GM23338 (cell line): ENCODE measurements at regions not wholly inside any gene's neighbourhood (a gene's known extent, or its start where the extent isn't known, plus 50 kb on each side); places are given as distances from the start of the nearest gene placed in this dataset.

Experiments
- ATAC-seq: fragments of 200-7000 bp; cut with Tn5 transposase; 3 replicates; pipeline ENCODE4 v1.9.1; 2020
- DNase-seq: peaks from one replicate; pipeline ENCODE4 v3.0.0-alpha.2; 2015; ENCODE audit warnings: low spot score
- H2AFZ ChIP-seq: fragments of 200-600 bp; sonication (generic); 2 replicates; pipeline ENCODE4 v1.8.0; 2016; ENCODE audit warnings: antibody characterized with exemption, mild to moderate bottlenecking, moderate library complexity
- H3F3A ChIP-seq: fragments of 200-600 bp; sonication (generic); replicated peaks from 2 replicates; pipeline ENCODE4 v1.8.0; 2017; ENCODE audit warnings: antibody characterized with exemption, mixed run types, low read depth
- H3K27ac ChIP-seq: fragments of 200-600 bp; sonication (generic); 2 replicates; pipeline ENCODE4 v1.6.1; 2016; ENCODE audit warnings: low read depth
- H3K27me3 ChIP-seq: fragments of 200-600 bp; sonication (generic); 2 replicates; pipeline ENCODE4 v1.8.0; 2016; ENCODE audit warnings: mild to moderate bottlenecking, mixed run types, moderate library complexity; ENCODE audit not compliant: insufficient read depth
- H3K36me3 ChIP-seq: fragments of 200-600 bp; sonication (generic); 2 replicates; pipeline ENCODE4 v1.8.0; 2016; ENCODE audit warnings: mild to moderate bottlenecking; ENCODE audit not compliant: insufficient read depth
- H3K4me1 ChIP-seq: fragments of 200-600 bp; sonication (generic); 2 replicates; pipeline ENCODE4 v1.8.0; 2016; ENCODE audit warnings: mild to moderate bottlenecking, moderate library complexity; ENCODE audit not compliant: insufficient read depth
- H3K4me2 ChIP-seq: fragments of 200-600 bp; sonication (generic); 2 replicates; pipeline ENCODE4 v1.7.1; 2017; ENCODE audit warnings: mixed run types
- H3K4me3 ChIP-seq: fragments of 200-600 bp; sonication (generic); 2 replicates; pipeline ENCODE4 v1.6.1; 2016; ENCODE audit warnings: mixed run types
- H3K79me2 ChIP-seq: fragments of 200-600 bp; sonication (generic); replicated peaks from 2 replicates; pipeline ENCODE4 v1.8.0; 2017; ENCODE audit warnings: mild to moderate bottlenecking; ENCODE audit not compliant: insufficient read depth
- H3K9me2 ChIP-seq: fragments of 200-600 bp; sonication (generic); 2 replicates; pipeline ENCODE4 v1.8.0; 2017; ENCODE audit not compliant: insufficient read depth
- H4K20me1 ChIP-seq: fragments of 200-600 bp; sonication (generic); replicated peaks from 2 replicates; pipeline ENCODE4 v1.8.0; 2017; ENCODE audit warnings: mild to moderate bottlenecking; ENCODE audit not compliant: insufficient read depth
- H3K27ac Mint-ChIP-seq: 2 replicates; pipeline ENCODE4 v1.8.0; 2020; ENCODE audit warnings: inconsistent platforms, mild to moderate bottlenecking, moderate library complexity, mixed read lengths
- H3K27me3 Mint-ChIP-seq: 3 replicates; pipeline ENCODE4 v1.8.0; 2022; ENCODE audit warnings: low read depth, mild to moderate bottlenecking, moderate library complexity, mixed read lengths, inconsistent platforms; ENCODE audit not compliant: insufficient read depth, poor library complexity
- H3K36me3 Mint-ChIP-seq: 3 replicates; pipeline ENCODE4 v1.8.0; 2021; ENCODE audit warnings: low read depth, mild to moderate bottlenecking, inconsistent platforms, moderate library complexity, mixed read lengths
- H3K4me1 Mint-ChIP-seq: 3 replicates; pipeline ENCODE4 v1.8.0; 2020; ENCODE audit warnings: mild to moderate bottlenecking, inconsistent platforms, mixed read lengths
- H3K4me3 Mint-ChIP-seq: 3 replicates; pipeline ENCODE4 v1.8.0; 2021; ENCODE audit warnings: moderate library complexity, mild to moderate bottlenecking, inconsistent platforms, mixed read lengths
- H3K9me3 Mint-ChIP-seq: 3 replicates; pipeline ENCODE4 v1.8.0; 2020; ENCODE audit warnings: moderate library complexity, mild to moderate bottlenecking, inconsistent platforms, mixed read lengths
- CREB1 ChIP-seq: fragments of 250-450 bp; sonication (Bioruptor Pico); IDR thresholded peaks from 2 replicates; pipeline ENCODE4 v1.5.0; 2020; ENCODE audit warnings: low read depth, mild to moderate bottlenecking, moderate library complexity
- EZH2 ChIP-seq: fragments of 200-600 bp; sonication (generic); IDR thresholded peaks from one replicate; pipeline ENCODE4 v1.8.0; 2017; ENCODE audit warnings: antibody characterized with exemption, mild to moderate bottlenecking, low read depth; ENCODE audit not compliant: unreplicated experiment
- EZH2phosphoT487 ChIP-seq: fragments of 200-600 bp; sonication (generic); IDR thresholded peaks from one replicate; pipeline ENCODE4 v1.8.1; 2018; ENCODE audit warnings: antibody characterized with exemption; ENCODE audit not compliant: unreplicated experiment
- JUNB ChIP-seq: IDR thresholded peaks from one replicate; pipeline ENCODE4 v1.6.1; 2016; ENCODE audit warnings: antibody characterized with exemption; ENCODE audit not compliant: unreplicated experiment
- NANOG ChIP-seq: IDR thresholded peaks from 2 replicates; pipeline ENCODE4 v1.6.1; 2016; ENCODE audit warnings: antibody characterized with exemption, borderline replicate concordance
- STAT1 ChIP-seq: IDR thresholded peaks from one replicate; pipeline ENCODE4 v1.6.1; 2016; ENCODE audit warnings: antibody characterized with exemption; ENCODE audit not compliant: unreplicated experiment
- ZNF114 ChIP-seq: fragments of 250-450 bp; sonication (Bioruptor Pico); IDR thresholded peaks from 2 replicates; pipeline ENCODE4 v1.5.0; 2020; ENCODE audit warnings: mild to moderate bottlenecking, moderate library complexity
- ZNF331 ChIP-seq: fragments of 250-450 bp; sonication (Bioruptor Pico); IDR thresholded peaks from 2 replicates; pipeline ENCODE4 v1.5.0; 2020; ENCODE audit warnings: low read depth, mild to moderate bottlenecking, moderate library complexity
- TF ChIP-seq, protein P1 (sequence below), 2 experiments: fragments of 200-600 bp in 1 of 2; sonication (generic) in 1 of 2; conservative IDR thresholded peaks; 2 replicates each; pipeline versions ENCODE4 v1.5.1 to v1.6.1; 2016 to 2017; ENCODE audit warnings: antibody characterized with exemption in 2 of 2, low read depth in 2 of 2, mild to moderate bottlenecking in 2 of 2, moderate library complexity in 1 of 2
- TF ChIP-seq, protein P2 (sequence below): IDR thresholded peaks from one replicate; pipeline ENCODE4 v1.6.1; 2018; ENCODE audit warnings: antibody characterized with exemption; ENCODE audit not compliant: unreplicated experiment
- TF ChIP-seq, protein P3 (sequence below): IDR thresholded peaks from 2 replicates; pipeline ENCODE4 v1.6.1; 2016; ENCODE audit warnings: antibody characterized with exemption
- TF ChIP-seq, protein P4 (sequence below): fragments of 250-450 bp; sonication (Bioruptor Pico); IDR thresholded peaks from 2 replicates; pipeline ENCODE4 v1.5.0; 2020; ENCODE audit warnings: mild to moderate bottlenecking, moderate library complexity

DNA sequence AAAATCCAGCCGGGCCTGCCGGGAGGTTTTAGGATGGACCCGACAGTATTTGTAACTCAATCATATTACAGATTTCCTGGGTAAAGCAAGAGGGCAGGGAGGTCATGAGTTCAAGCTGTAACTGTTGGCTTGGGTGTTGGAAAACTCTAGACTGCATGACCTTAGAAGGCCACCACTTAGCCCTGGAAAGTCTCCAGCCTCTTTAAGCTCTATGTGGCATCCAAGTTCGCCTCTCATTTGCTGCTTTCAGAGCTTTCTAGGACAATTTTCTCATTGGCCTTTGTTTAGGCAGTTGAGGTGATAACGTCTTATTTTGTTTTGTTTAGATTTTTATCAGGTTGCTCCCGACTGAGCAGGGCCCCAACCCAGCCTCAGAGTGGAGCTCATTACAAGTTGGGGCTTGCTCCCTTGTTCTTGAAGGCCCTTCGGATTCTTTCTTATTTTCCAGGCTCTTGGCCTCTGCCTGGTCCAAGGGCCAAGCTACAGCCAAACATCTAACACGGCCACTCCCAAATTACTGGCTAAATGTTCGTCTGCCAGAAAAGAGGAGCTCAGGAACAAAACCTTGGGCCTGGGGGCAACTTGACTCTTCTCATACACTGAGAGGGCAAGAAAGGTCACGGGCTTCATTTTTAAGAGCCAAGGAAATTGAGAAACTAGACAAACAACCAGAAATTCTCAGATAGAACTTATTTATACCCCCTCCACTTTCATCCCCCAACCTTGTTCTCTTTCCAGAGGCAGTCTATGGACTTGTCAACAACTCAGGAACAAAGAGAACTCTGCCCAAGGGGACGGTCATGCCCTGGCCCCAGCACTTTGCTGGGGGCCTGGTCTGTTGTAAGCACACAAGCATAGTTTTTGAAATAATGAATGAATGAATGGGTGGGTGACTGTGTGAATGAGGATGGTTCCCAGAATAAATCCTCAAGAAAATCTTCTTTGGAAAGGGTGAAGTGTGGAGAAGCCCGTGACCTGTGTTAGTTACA is 526.9 kb downstream of the BNC2 start (continued):
- no peak for TF ChIP-seq NANOG

DNA sequence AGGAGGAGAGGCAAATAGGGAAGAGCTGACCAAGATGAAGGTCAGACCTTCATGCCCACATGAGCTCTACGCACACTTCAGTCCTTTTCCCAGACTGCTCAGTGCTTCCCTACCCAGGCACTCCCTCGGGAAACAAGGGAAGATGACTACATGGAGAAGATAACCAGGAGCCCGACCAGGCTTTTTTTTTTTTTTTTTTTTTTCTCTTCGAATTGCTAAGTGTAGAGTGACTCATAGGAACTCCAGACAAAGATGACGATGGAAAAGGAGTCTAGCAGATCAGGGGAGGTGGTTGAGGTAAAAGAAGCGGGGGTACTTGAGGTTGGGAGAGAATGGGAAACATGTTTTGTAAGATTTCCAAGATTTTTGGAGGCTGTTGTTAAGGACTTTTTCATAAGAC is 526.1 kb downstream of the BNC2 start:
- Mint-ChIP-seq H3K4me1 (peaks cover 8% of the 10 kb centered on the region; the same call in 2 of the 3 replicates), H3K27ac (no peak overlapping the region), H3K36me3 (no peaks in the 10 kb centered on the region), H3K27me3 (peaks cover 4% of the 10 kb centered on the region), H3K4me3 (no peak overlapping the region), H3K9me3 (no peaks in the 10 kb centered on the region)
- no peaks in the 10 kb centered on the region for H3K27me3 ChIP-seq
- no peaks in the 10 kb centered on the region for H3K79me2 ChIP-seq
- no peaks in the 10 kb centered on the region for H3F3A ChIP-seq
- no peaks in the 10 kb centered on the region for H3K4me1 ChIP-seq
- no peak overlapping the region for H3K4me3 ChIP-seq
- no peak for ATAC-seq
- no peaks in the 10 kb centered on the region for H3K36me3 ChIP-seq
- no peak overlapping the region for H2AFZ ChIP-seq
- H4K20me1 ChIP-seq: no peaks in the 10 kb centered on the region
- no peak for DNase-seq
- 0 out of 2 replicates have a peak, but pooled peaks cover 16% of the 10 kb centered on the region for H3K9me2 ChIP-seq
- H3K27ac ChIP-seq: no peak overlapping the region
- no peak overlapping the region for H3K4me2 ChIP-seq
- TF ChIP-seq ZNF114 (CRISPR knock-in tag): no peak
- TF ChIP-seq CREB1: no peak
- no peak for TF ChIP-seq ZNF331 (CRISPR knock-in tag)
- TF ChIP-seq, protein P1, sequence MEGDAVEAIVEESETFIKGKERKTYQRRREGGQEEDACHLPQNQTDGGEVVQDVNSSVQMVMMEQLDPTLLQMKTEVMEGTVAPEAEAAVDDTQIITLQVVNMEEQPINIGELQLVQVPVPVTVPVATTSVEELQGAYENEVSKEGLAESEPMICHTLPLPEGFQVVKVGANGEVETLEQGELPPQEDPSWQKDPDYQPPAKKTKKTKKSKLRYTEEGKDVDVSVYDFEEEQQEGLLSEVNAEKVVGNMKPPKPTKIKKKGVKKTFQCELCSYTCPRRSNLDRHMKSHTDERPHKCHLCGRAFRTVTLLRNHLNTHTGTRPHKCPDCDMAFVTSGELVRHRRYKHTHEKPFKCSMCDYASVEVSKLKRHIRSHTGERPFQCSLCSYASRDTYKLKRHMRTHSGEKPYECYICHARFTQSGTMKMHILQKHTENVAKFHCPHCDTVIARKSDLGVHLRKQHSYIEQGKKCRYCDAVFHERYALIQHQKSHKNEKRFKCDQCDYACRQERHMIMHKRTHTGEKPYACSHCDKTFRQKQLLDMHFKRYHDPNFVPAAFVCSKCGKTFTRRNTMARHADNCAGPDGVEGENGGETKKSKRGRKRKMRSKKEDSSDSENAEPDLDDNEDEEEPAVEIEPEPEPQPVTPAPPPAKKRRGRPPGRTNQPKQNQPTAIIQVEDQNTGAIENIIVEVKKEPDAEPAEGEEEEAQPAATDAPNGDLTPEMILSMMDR (conservative IDR thresholded peaks at IDR 0.05; ENCODE audit: low read depth in 2 of 2): no peak
- TF ChIP-seq, protein P2, sequence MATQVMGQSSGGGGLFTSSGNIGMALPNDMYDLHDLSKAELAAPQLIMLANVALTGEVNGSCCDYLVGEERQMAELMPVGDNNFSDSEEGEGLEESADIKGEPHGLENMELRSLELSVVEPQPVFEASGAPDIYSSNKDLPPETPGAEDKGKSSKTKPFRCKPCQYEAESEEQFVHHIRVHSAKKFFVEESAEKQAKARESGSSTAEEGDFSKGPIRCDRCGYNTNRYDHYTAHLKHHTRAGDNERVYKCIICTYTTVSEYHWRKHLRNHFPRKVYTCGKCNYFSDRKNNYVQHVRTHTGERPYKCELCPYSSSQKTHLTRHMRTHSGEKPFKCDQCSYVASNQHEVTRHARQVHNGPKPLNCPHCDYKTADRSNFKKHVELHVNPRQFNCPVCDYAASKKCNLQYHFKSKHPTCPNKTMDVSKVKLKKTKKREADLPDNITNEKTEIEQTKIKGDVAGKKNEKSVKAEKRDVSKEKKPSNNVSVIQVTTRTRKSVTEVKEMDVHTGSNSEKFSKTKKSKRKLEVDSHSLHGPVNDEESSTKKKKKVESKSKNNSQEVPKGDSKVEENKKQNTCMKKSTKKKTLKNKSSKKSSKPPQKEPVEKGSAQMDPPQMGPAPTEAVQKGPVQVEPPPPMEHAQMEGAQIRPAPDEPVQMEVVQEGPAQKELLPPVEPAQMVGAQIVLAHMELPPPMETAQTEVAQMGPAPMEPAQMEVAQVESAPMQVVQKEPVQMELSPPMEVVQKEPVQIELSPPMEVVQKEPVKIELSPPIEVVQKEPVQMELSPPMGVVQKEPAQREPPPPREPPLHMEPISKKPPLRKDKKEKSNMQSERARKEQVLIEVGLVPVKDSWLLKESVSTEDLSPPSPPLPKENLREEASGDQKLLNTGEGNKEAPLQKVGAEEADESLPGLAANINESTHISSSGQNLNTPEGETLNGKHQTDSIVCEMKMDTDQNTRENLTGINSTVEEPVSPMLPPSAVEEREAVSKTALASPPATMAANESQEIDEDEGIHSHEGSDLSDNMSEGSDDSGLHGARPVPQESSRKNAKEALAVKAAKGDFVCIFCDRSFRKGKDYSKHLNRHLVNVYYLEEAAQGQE: no peak
- TF ChIP-seq, protein P3, sequence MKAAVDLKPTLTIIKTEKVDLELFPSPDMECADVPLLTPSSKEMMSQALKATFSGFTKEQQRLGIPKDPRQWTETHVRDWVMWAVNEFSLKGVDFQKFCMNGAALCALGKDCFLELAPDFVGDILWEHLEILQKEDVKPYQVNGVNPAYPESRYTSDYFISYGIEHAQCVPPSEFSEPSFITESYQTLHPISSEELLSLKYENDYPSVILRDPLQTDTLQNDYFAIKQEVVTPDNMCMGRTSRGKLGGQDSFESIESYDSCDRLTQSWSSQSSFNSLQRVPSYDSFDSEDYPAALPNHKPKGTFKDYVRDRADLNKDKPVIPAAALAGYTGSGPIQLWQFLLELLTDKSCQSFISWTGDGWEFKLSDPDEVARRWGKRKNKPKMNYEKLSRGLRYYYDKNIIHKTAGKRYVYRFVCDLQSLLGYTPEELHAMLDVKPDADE: no peak
- TF ChIP-seq, protein P4, sequence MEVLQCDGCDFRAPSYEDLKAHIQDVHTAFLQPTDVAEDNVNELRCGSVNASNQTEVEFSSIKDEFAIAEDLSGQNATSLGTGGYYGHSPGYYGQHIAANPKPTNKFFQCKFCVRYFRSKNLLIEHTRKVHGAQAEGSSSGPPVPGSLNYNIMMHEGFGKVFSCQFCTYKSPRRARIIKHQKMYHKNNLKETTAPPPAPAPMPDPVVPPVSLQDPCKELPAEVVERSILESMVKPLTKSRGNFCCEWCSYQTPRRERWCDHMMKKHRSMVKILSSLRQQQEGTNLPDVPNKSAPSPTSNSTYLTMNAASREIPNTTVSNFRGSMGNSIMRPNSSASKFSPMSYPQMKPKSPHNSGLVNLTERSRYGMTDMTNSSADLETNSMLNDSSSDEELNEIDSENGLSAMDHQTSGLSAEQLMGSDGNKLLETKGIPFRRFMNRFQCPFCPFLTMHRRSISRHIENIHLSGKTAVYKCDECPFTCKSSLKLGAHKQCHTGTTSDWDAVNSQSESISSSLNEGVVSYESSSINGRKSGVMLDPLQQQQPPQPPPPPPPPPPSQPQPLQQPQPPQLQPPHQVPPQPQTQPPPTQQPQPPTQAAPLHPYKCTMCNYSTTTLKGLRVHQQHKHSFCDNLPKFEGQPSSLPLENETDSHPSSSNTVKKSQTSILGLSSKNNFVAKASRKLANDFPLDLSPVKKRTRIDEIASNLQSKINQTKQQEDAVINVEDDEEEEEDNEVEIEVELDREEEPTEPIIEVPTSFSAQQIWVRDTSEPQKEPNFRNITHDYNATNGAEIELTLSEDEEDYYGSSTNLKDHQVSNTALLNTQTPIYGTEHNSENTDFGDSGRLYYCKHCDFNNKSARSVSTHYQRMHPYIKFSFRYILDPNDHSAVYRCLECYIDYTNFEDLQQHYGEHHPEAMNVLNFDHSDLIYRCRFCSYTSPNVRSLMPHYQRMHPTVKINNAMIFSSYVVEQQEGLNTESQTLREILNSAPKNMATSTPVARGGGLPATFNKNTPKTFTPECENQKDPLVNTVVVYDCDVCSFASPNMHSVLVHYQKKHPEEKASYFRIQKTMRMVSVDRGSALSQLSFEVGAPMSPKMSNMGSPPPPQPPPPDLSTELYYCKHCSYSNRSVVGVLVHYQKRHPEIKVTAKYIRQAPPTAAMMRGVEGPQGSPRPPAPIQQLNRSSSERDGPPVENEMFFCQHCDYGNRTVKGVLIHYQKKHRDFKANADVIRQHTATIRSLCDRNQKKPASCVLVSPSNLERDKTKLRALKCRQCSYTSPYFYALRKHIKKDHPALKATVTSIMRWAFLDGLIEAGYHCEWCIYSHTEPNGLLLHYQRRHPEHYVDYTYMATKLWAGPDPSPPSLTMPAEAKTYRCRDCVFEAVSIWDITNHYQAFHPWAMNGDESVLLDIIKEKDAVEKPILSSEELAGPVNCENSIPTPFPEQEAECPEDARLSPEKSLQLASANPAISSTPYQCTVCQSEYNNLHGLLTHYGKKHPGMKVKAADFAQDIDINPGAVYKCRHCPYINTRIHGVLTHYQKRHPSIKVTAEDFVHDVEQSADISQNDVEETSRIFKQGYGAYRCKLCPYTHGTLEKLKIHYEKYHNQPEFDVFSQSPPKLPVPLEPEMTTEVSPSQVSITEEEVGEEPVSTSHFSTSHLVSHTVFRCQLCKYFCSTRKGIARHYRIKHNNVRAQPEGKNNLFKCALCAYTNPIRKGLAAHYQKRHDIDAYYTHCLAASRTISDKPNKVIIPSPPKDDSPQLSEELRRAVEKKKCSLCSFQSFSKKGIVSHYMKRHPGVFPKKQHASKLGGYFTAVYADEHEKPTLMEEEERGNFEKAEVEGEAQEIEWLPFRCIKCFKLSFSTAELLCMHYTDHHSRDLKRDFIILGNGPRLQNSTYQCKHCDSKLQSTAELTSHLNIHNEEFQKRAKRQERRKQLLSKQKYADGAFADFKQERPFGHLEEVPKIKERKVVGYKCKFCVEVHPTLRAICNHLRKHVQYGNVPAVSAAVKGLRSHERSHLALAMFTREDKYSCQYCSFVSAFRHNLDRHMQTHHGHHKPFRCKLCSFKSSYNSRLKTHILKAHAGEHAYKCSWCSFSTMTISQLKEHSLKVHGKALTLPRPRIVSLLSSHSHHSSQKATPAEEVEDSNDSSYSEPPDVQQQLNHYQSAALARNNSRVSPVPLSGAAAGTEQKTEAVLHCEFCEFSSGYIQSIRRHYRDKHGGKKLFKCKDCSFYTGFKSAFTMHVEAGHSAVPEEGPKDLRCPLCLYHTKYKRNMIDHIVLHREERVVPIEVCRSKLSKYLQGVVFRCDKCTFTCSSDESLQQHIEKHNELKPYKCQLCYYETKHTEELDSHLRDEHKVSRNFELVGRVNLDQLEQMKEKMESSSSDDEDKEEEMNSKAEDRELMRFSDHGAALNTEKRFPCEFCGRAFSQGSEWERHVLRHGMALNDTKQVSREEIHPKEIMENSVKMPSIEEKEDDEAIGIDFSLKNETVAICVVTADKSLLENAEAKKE: no peak
- TF ChIP-seq JUNB: no peak
- no peak for TF ChIP-seq STAT1
- no peak for TF ChIP-seq EZH2phosphoT487
- TF ChIP-seq EZH2: no peak
